IMR-90 (cell line): ENCODE measurements at regions not wholly inside any gene's neighbourhood (a gene's known extent, or its start where the extent isn't known, plus 50 kb on each side); places are given as distances from the start of the nearest gene placed in this dataset.

ENCODE experiments used
- CEBPB ChIP-seq: IDR thresholded peaks from 2 replicates; pipeline ENCODE4 v1.6.1; 2012; ENCODE audit warnings: low read depth, low read length, improper control_type of control experiment
- CTCF ChIP-seq: conservative IDR thresholded peaks from 2 replicates; pipeline ENCODE4 v1.5.1; 2012; ENCODE audit warnings: mild to moderate bottlenecking, low read depth, low read length, improper control_type of control experiment
- FOS ChIP-seq: fragments of 150-350 bp; IDR thresholded peaks from 2 replicates; pipeline ENCODE4 v1.6.1; 2016; ENCODE audit warnings: low read depth, low read length
- MAFK ChIP-seq: IDR thresholded peaks from 2 replicates; pipeline ENCODE4 v1.6.1; 2012; ENCODE audit warnings: low read depth, low read length, improper control_type of control experiment
- MAZ ChIP-seq: IDR thresholded peaks from 2 replicates; pipeline ENCODE4 v1.6.1; 2012; ENCODE audit warnings: low read depth, mild to moderate bottlenecking, low read length, improper control_type of control experiment, moderate library complexity, borderline replicate concordance
- POLR2A ChIP-seq: IDR thresholded peaks from 2 replicates; pipeline ENCODE4 v1.6.1; 2012; ENCODE audit warnings: mild to moderate bottlenecking, low read depth, low read length
- RAD21 ChIP-seq: IDR thresholded peaks from 2 replicates; pipeline ENCODE4 v1.6.1; 2012; ENCODE audit warnings: low read length, improper control_type of control experiment
- RCOR1 ChIP-seq: IDR thresholded peaks from 2 replicates; pipeline ENCODE4 v1.6.1; 2012; ENCODE audit warnings: mild to moderate bottlenecking, low read length, improper control_type of control experiment; ENCODE audit not compliant: insufficient replicate concordance
- RFX5 ChIP-seq: IDR thresholded peaks from 2 replicates; pipeline ENCODE4 v1.8.0; 2012; ENCODE audit warnings: low read depth, mild to moderate bottlenecking, low read length, moderate library complexity
- SMC3 ChIP-seq: fragments of 150-350 bp; IDR thresholded peaks from 2 replicates; pipeline ENCODE4 v1.6.1; 2016; ENCODE audit warnings: low read depth, mild to moderate bottlenecking, antibody characterized with exemption, low read length, moderate library complexity
- TF ChIP-seq, protein P1 (sequence below): fragments of 150-350 bp; IDR thresholded peaks from 2 replicates; pipeline ENCODE4 v1.6.1; 2017; ENCODE audit warnings: mild to moderate bottlenecking, antibody characterized with exemption, low read length, low read depth

- no peak for TF ChIP-seq POLR2A
- TF ChIP-seq SMC3, result no peak
- TF ChIP-seq CTCF, result no peak
- TF ChIP-seq MAFK, result no peak
- TF ChIP-seq FOS, result no peak
- TF ChIP-seq MAZ, result no peak
- TF ChIP-seq RAD21, result no peak
- TF ChIP-seq, protein P1, sequence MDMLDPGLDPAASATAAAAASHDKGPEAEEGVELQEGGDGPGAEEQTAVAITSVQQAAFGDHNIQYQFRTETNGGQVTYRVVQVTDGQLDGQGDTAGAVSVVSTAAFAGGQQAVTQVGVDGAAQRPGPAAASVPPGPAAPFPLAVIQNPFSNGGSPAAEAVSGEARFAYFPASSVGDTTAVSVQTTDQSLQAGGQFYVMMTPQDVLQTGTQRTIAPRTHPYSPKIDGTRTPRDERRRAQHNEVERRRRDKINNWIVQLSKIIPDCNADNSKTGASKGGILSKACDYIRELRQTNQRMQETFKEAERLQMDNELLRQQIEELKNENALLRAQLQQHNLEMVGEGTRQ, result no peak
- TF ChIP-seq RFX5, result no peak
- no peak for TF ChIP-seq RCOR1
- TF ChIP-seq CEBPB, result no peak
These were observed 80.6 kb upstream of the SIMC1 start for GRCh38 chr5:176157656-176158055.
